A673 (cell line): ENCODE measurements at regions not wholly inside any gene's neighbourhood (a gene's known extent, or its start where the extent isn't known, plus 50 kb on each side); places are given as distances from the start of the nearest gene placed in this dataset.

ENCODE experiments used
- BruUV-seq: library from RNA; stranded (reverse); fragments of 400-500 nt; replicated peaks from 2 replicates; lab custom pipeline; 2021; lab: Mats Ljungman, UMichigan
- CTCF ChIA-PET: fragments of 300-600 bp; sonication (Branson Sonifier 250); formaldehyde crosslinking; loops from one replicate; lab custom pipeline; 2022; ENCODE audit warnings: antibody characterized with exemption; lab: Charles Lee
- POLR2A ChIA-PET: fragments of 300-600 bp; sonication (Branson Sonifier 250); formaldehyde crosslinking; loops from one replicate; lab custom pipeline; 2022; ENCODE audit warnings: antibody characterized with exemption; ENCODE audit not compliant: low non-redundant PET; lab: Charles Lee
- DNase-seq: peaks from one replicate; pipeline ENCODE4 v3.0.0-alpha.2; 2015; ENCODE audit warnings: low spot score
- H3K27ac ChIP-seq: fragments of 200-600 bp; sonication (generic); 2 replicates; pipeline ENCODE4 v1.5.1; 2016; ENCODE audit warnings: mixed run types, low read depth, mild to moderate bottlenecking, mixed read lengths, antibody characterized with exemption, low read length; ENCODE audit not compliant: poor library complexity, severe bottlenecking
- H3K27me3 ChIP-seq: fragments of 200-600 bp; sonication (generic); replicated peaks from 2 replicates; pipeline ENCODE4 v1.6.1; 2017; ENCODE audit warnings: mixed run types, low read depth, mild to moderate bottlenecking, mixed read lengths, antibody characterized with exemption, low read length; ENCODE audit not compliant: insufficient read depth, poor library complexity
- H3K36me3 ChIP-seq: fragments of 200-600 bp; sonication (generic); 2 replicates; pipeline ENCODE4 v1.6.1; 2016; ENCODE audit warnings: mixed run types, mild to moderate bottlenecking, mixed read lengths, antibody characterized with exemption, low read length; ENCODE audit not compliant: insufficient read depth, poor library complexity, severe bottlenecking
- H3K4me1 ChIP-seq: fragments of 200-600 bp; sonication (generic); 2 replicates; pipeline ENCODE4 v1.6.1; 2017; ENCODE audit warnings: mixed run types, mild to moderate bottlenecking, mixed read lengths, antibody characterized with exemption, low read length; ENCODE audit not compliant: insufficient read depth, poor library complexity, severe bottlenecking
- H3K4me3 ChIP-seq: fragments of 200-600 bp; sonication (generic); 2 replicates; pipeline ENCODE4 v1.5.1; 2016; ENCODE audit warnings: low read depth, mixed run types, mild to moderate bottlenecking, mixed read lengths, low read length; ENCODE audit not compliant: poor library complexity, severe bottlenecking
- H3K9me3 ChIP-seq: fragments of 200-600 bp; sonication (generic); 2 replicates; pipeline ENCODE4 v1.6.1; 2016; ENCODE audit warnings: mixed run types, low read depth, mild to moderate bottlenecking, mixed read lengths, antibody characterized with exemption, low read length; ENCODE audit not compliant: poor library complexity, severe bottlenecking
- EZH2 ChIP-seq: fragments of 200-600 bp; sonication (generic); IDR thresholded peaks from 2 replicates; pipeline ENCODE4 v1.6.1; 2017; ENCODE audit warnings: borderline replicate concordance, low read depth, mild to moderate bottlenecking, mixed read lengths, antibody characterized with exemption, low read length; ENCODE audit not compliant: poor library complexity, severe bottlenecking
- intact Hi-C: fragments of 100-400 bp; cut with micrococcal nuclease; formaldehyde crosslinking; loops from one replicate; pipeline ENCODE4 v1.10.0; 2022; ENCODE audit not compliant: unreplicated experiment
- TF ChIP-seq, protein P1 (sequence below): fragments of 300-800, 200-600 bp; sonication (generic); conservative IDR thresholded peaks from 2 replicates; pipeline ENCODE4 v1.5.1; 2017; ENCODE audit warnings: low read depth, mild to moderate bottlenecking, antibody characterized with exemption, low read length, moderate library complexity, mixed read lengths

DNA sequence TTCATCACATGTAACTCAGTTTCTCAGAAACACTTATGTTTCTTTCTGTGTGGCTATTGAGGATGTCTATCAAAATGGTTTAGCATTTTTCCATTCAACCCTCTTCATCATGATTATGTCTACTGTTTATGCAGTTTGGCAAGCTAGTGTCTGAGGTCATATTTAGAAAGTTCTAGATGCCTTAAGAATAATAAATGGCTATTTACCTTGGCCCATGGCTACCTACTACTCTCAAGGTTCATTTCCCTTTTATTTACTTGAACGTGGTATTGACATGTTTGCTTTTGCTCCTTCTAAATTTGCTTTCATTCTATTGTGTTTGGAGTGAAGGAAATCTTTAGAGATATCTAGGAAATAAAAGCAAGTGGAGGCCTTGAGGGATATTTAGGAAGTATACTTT lies 193.7 kb upstream of the OLFM3 start:
- POLR2A ChIA-PET: no interaction called here
- no peak overlapping the region for H3K4me3 ChIP-seq
- no TSS peak for BruUV-seq
- peaks cover 42% of the 10 kb centered on the region for H3K4me1 ChIP-seq
- TF ChIP-seq, protein P1, sequence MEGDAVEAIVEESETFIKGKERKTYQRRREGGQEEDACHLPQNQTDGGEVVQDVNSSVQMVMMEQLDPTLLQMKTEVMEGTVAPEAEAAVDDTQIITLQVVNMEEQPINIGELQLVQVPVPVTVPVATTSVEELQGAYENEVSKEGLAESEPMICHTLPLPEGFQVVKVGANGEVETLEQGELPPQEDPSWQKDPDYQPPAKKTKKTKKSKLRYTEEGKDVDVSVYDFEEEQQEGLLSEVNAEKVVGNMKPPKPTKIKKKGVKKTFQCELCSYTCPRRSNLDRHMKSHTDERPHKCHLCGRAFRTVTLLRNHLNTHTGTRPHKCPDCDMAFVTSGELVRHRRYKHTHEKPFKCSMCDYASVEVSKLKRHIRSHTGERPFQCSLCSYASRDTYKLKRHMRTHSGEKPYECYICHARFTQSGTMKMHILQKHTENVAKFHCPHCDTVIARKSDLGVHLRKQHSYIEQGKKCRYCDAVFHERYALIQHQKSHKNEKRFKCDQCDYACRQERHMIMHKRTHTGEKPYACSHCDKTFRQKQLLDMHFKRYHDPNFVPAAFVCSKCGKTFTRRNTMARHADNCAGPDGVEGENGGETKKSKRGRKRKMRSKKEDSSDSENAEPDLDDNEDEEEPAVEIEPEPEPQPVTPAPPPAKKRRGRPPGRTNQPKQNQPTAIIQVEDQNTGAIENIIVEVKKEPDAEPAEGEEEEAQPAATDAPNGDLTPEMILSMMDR: no peak
- TF ChIP-seq EZH2: no peak
- H3K27ac ChIP-seq: no peak overlapping the region
- no peak for DNase-seq
- H3K27me3 ChIP-seq: no peaks in the 10 kb centered on the region
- CTCF ChIA-PET: interaction anchor here (1.6 kb wide), 1 partner anchor 370 kb away, joined by 6 read pairs; no protein-coding TSS in a partner anchor
- intact Hi-C loops: loop anchor here (2.0 to 5.0 kb wide), 3 partner anchors 244 to 538 kb away; no protein-coding TSS in a partner anchor
- no peaks in the 10 kb centered on the region for H3K9me3 ChIP-seq
- no peaks in the 10 kb centered on the region for H3K36me3 ChIP-seq

DNA sequence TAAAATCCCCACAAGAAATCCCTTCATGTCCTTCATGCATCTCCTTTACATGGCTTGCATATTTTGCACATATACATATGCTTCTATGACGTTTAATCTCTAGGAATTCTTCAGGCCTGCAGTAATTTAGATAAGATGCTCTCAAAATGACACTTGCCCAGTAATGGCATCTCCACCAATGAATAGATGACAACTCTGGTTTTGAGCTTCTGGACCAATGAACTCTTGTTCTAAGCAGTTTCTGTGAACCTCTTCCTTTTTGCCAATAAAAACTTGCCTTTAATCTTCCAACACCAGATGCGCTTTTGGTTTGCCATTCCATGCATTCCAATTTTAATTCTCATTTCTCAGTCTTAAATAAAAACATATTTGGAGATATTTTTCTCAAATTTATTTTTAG lies 189.8 kb upstream of the OLFM3 start:
- TF ChIP-seq, protein P1: no peak
- TF ChIP-seq EZH2: no peak
- Histone ChIP-seq H3K4me1 (peaks cover 77% of the 10 kb centered on the region), H3K36me3 (no peaks in the 10 kb centered on the region), H3K9me3 (no peaks in the 10 kb centered on the region), H3K27ac (peak overlapping the region; percentile 97), H3K4me3 (no peak overlapping the region), H3K27me3 (no peaks in the 10 kb centered on the region)
- intact Hi-C loops: loop anchor here (10.0 kb wide), 1 partner anchor 112 kb away; no protein-coding TSS in a partner anchor
- POLR2A ChIA-PET: no interaction called here
- DNase-seq: peak; percentile 52
- BruUV-seq: no TSS peak
- CTCF ChIA-PET: no interaction called here

DNA sequence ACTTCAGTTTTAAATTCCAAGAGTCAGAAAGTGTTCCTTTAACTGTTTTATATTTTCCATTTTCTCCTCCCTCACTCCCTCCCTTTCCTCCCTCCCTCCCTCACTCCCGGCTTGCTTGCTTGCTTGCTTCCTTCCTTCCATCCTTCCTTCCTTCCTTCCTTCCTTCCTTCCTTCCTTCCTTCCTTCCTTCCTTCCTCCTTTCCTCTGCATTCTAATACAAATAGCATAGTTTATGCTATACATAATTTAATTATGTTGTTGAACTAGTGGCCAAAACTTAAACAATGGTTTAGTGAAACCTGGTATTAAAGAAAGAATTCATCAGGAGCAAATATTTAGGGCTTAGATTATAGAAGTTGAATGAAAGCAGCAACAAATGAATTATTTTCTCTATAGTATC lies 188.5 kb upstream of the OLFM3 start:
- POLR2A ChIA-PET: no interaction called here
- H3K4me3 ChIP-seq: no peak overlapping the region
- BruUV-seq: no TSS peak

More for the DNA sequence above, 188.5 kb upstream of the OLFM3 start:
- H3K4me1 ChIP-seq: peaks cover 88% of the 10 kb centered on the region
- peak overlapping the region; percentile 97 for H3K27ac ChIP-seq
- H3K36me3 ChIP-seq: no peaks in the 10 kb centered on the region
- intact Hi-C loops: loop anchor here (1.0 to 10.0 kb wide), 4 partner anchors 110 to 280 kb away; no protein-coding TSS in a partner anchor
- TF ChIP-seq EZH2: no peak
- TF ChIP-seq, protein P1: no peak
- no peaks in the 10 kb centered on the region for H3K27me3 ChIP-seq
- peak; percentile 93 for DNase-seq
- CTCF ChIA-PET: no interaction called here
- H3K9me3 ChIP-seq: no peaks in the 10 kb centered on the region
